T47D (cell line): ENCODE measurements at regions not wholly inside any gene's neighbourhood (a gene's known extent, or its start where the extent isn't known, plus 50 kb on each side); places are given as distances from the start of the nearest gene placed in this dataset.
A peak's percentile ranks its signal among the peaks of the same experiment; 100 is the strongest.
"Not testable (repeated sequence)": the region's sequence is repeated elsewhere in the genome, so short reads cannot be mapped to it uniquely, and the experiment has no call there.

Source experiments
- DNase-seq, 2 experiments: peaks; one replicate each; pipeline versions ENCODE4 v3.0.0 to v3.0.0-alpha.2; 2011 to 2012; ENCODE audit warnings: low read depth in 1 of 2, low spot score in 1 of 2
- JUND ChIP-seq: IDR thresholded peaks from 2 replicates; pipeline ENCODE4 v1.6.1; 2012; ENCODE audit warnings: low read depth
- in situ Hi-C: cut with HindIII; loops from 2 replicates; pipeline ENCODE4 v1.10.0; 2016; ENCODE audit warnings: low sequenced_read_pairs, low pct_unique_long_range_greater_than_20kb

GRCh38 chr2:186949726-186950256 is 100.8 kb upstream of the ZSWIM2 start:
- no peak for DNase-seq
- no peak for TF ChIP-seq JUND
- in situ Hi-C loops = no loop called here

GRCh38 chr2:186947516-186947915 is 98.5 kb upstream of the ZSWIM2 start:
- DNase-seq = no peak
- no peak for TF ChIP-seq JUND
- in situ Hi-C loops = no loop called here

- no peak for DNase-seq
- in situ Hi-C loops = no loop called here
- no peak for TF ChIP-seq JUND
Observed at GRCh38 chr2:186946896-186947467, 98.0 kb upstream of the ZSWIM2 start.

- in situ Hi-C loops = no loop called here
- no peak for TF ChIP-seq JUND
- DNase-seq = no peak
Observed at GRCh38 chr2:186941853-186942252, 92.9 kb upstream of the ZSWIM2 start.

- no peak for DNase-seq
- no peak for TF ChIP-seq JUND
- in situ Hi-C loops = no loop called here
Observed at GRCh38 chr2:186940463-186940862, 91.5 kb upstream of the ZSWIM2 start.

- in situ Hi-C loops = no loop called here
Observed at GRCh38 chr2:186934420-186934819, 85.5 kb upstream of the ZSWIM2 start.

GRCh38 chr2:186927867-186928191 is 78.9 kb upstream of the ZSWIM2 start:
- DNase-seq = no peak
- no peak for TF ChIP-seq JUND
- in situ Hi-C loops = no loop called here

More at GRCh38 chr2:186934420-186934819, 85.5 kb upstream of the ZSWIM2 start:
- DNase-seq = no peak
- TF ChIP-seq JUND = no peak

GRCh38 chr2:186927185-186927866 is 78.4 kb upstream of the ZSWIM2 start:
- TF ChIP-seq JUND = no peak
- in situ Hi-C loops = no loop called here
- no peak for DNase-seq

GRCh38 chr2:186925514-186925913 is 76.5 kb upstream of the ZSWIM2 start:
- in situ Hi-C loops = no loop called here
- DNase-seq = no peak

GRCh38 chr2:186922316-186922715 is 73.3 kb upstream of the ZSWIM2 start:
- in situ Hi-C loops, DNase-seq: not testable (repeated sequence)

More at GRCh38 chr2:186925514-186925913, 76.5 kb upstream of the ZSWIM2 start:
- no peak for TF ChIP-seq JUND

- no peak for TF ChIP-seq JUND
- peak in 1 of 2 experiments; percentile 9 for DNase-seq
- in situ Hi-C loops = no loop called here
Observed at GRCh38 chr2:186919296-186919695, 70.3 kb upstream of the ZSWIM2 start.

- TF ChIP-seq JUND = no peak
- in situ Hi-C loops = no loop called here
- no peak for DNase-seq
Observed at GRCh38 chr2:186918495-186918894, 69.5 kb upstream of the ZSWIM2 start.

GRCh38 chr2:186917866-186918265 is 68.9 kb upstream of the ZSWIM2 start:
- no peak for TF ChIP-seq JUND
- no peak for DNase-seq
- in situ Hi-C loops = no loop called here
